Endothelial cell (in vitro differentiated cells): ENCODE measurements at regions not wholly inside any gene's neighbourhood (a gene's known extent, or its start where the extent isn't known, plus 50 kb on each side); places are given as distances from the start of the nearest gene placed in this dataset.

Experiments
- DNase-seq: peaks from one replicate; pipeline ENCODE4 v3.0.0; 2021; ENCODE audit warnings: low spot score
- H3K27ac Mint-ChIP-seq: one replicate; pipeline ENCODE4 v1.8.0; 2021; ENCODE audit warnings: mixed read lengths, inconsistent platforms; ENCODE audit not compliant: unreplicated experiment
- H3K27me3 Mint-ChIP-seq: one replicate; pipeline ENCODE4 v1.8.0; 2021; ENCODE audit warnings: mild to moderate bottlenecking, moderate library complexity, mixed read lengths, inconsistent platforms; ENCODE audit not compliant: unreplicated experiment
- H3K36me3 Mint-ChIP-seq: one replicate; pipeline ENCODE4 v1.8.0; 2021; ENCODE audit warnings: mild to moderate bottlenecking, low read depth, mixed read lengths, inconsistent platforms; ENCODE audit not compliant: unreplicated experiment
- H3K4me1 Mint-ChIP-seq: one replicate; pipeline ENCODE4 v1.8.0; 2021; ENCODE audit warnings: mild to moderate bottlenecking, mixed read lengths, inconsistent platforms; ENCODE audit not compliant: unreplicated experiment
- H3K4me3 Mint-ChIP-seq: one replicate; pipeline ENCODE4 v1.8.0; 2021; ENCODE audit warnings: mild to moderate bottlenecking, mixed read lengths, inconsistent platforms; ENCODE audit not compliant: unreplicated experiment
- H3K9me3 Mint-ChIP-seq: one replicate; pipeline ENCODE4 v1.8.0; 2021; ENCODE audit warnings: mixed read lengths, inconsistent platforms; ENCODE audit not compliant: unreplicated experiment
- CTCF ChIP-seq: fragments of 200-600 bp; sonication (generic); IDR thresholded peaks from one replicate; pipeline ENCODE4 v1.5.0; 2021; ENCODE audit warnings: antibody characterized with exemption; ENCODE audit not compliant: unreplicated experiment

- peak; percentile 41 for DNase-seq
- no peak overlapping the region for H3K4me3 Mint-ChIP-seq
- peaks cover 9% of the 10 kb centered on the region for H3K4me1 Mint-ChIP-seq
- no peaks in the 10 kb centered on the region for H3K9me3 Mint-ChIP-seq
- H3K36me3 Mint-ChIP-seq, result no peaks in the 10 kb centered on the region
- H3K27ac Mint-ChIP-seq, result no peak overlapping the region
- peak; percentile 82 for TF ChIP-seq CTCF
- H3K27me3 Mint-ChIP-seq, result no peaks in the 10 kb centered on the region
These were observed 679.9 kb upstream of the CCDC179 start for GRCh38 chr11:23540101-23540561.

GRCh38 chr11:23542189-23542588, 681.9 kb upstream of the CCDC179 start:
- H3K27me3 Mint-ChIP-seq, result no peaks in the 10 kb centered on the region

GRCh38 chr11:23542816-23543215, 682.5 kb upstream of the CCDC179 start:
- H3K27ac Mint-ChIP-seq, result no peak overlapping the region
- DNase-seq, result no peak
- no peaks in the 10 kb centered on the region for H3K36me3 Mint-ChIP-seq
- H3K9me3 Mint-ChIP-seq, result no peaks in the 10 kb centered on the region
- H3K4me1 Mint-ChIP-seq, result peaks cover 9% of the 10 kb centered on the region
- H3K27me3 Mint-ChIP-seq, result no peaks in the 10 kb centered on the region
- no peak overlapping the region for H3K4me3 Mint-ChIP-seq
- TF ChIP-seq CTCF, result no peak

More at GRCh38 chr11:23542189-23542588, 681.9 kb upstream of the CCDC179 start:
- Mint-ChIP-seq H3K36me3 (no peaks in the 10 kb centered on the region), H3K9me3 (no peaks in the 10 kb centered on the region), H3K27ac (no peak overlapping the region), H3K4me1 (peaks cover 9% of the 10 kb centered on the region), H3K4me3 (no peak overlapping the region)
- no peak for TF ChIP-seq CTCF
- no peak for DNase-seq

- TF ChIP-seq CTCF, result no peak
- Mint-ChIP-seq H3K27me3 (no peaks in the 10 kb centered on the region), H3K4me3 (no peak overlapping the region), H3K36me3 (no peaks in the 10 kb centered on the region), H3K27ac (peak overlapping the region; percentile 38), H3K9me3 (no peaks in the 10 kb centered on the region), H3K4me1 (peaks cover 9% of the 10 kb centered on the region)
- no peak for DNase-seq
These were observed 683.5 kb upstream of the CCDC179 start for GRCh38 chr11:23543651-23544222.

- no peak for DNase-seq
- Mint-ChIP-seq H3K27me3 (no peaks in the 10 kb centered on the region), H3K36me3 (no peaks in the 10 kb centered on the region), H3K4me1 (no peaks in the 10 kb centered on the region), H3K4me3 (no peak overlapping the region), H3K9me3 (no peaks in the 10 kb centered on the region), H3K27ac (no peak overlapping the region)
- TF ChIP-seq CTCF, result no peak
These were observed 691.4 kb upstream of the CCDC179 start for GRCh38 chr11:23551706-23552105.
